GM19023 (cell line): ENCODE measurements at regions not wholly inside any gene's neighbourhood (a gene's known extent, or its start where the extent isn't known, plus 50 kb on each side); places are given as distances from the start of the nearest gene placed in this dataset.

ENCODE experiments used
- ATAC-seq: cut with Tn5 transposase; IDR thresholded peaks from one replicate; pipeline ENCODE4 v1.9.1; 2021; ENCODE audit warnings: mild to moderate bottlenecking, moderate library complexity; ENCODE audit not compliant: unreplicated experiment

DNA sequence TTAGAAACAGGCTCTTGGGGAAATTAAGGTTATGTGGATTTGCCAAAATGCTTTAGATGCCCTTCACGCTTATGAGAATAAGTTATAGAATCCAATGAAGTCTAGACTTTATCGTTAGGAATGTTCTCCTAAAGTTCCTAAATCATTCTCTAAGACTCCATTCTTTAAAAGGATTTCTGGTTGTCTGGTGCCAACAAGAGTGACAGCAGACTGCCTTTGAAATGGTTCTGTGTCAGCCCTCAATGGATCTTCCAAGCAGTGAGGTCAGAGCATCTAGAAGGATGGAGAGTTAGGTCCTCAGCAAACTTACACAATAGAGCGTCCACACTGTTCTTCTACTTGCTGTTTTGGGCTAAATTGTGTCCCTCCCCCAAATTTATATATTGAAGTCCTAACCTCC, 473.3 kb downstream of the GATA3 start:
- no peak for ATAC-seq

DNA sequence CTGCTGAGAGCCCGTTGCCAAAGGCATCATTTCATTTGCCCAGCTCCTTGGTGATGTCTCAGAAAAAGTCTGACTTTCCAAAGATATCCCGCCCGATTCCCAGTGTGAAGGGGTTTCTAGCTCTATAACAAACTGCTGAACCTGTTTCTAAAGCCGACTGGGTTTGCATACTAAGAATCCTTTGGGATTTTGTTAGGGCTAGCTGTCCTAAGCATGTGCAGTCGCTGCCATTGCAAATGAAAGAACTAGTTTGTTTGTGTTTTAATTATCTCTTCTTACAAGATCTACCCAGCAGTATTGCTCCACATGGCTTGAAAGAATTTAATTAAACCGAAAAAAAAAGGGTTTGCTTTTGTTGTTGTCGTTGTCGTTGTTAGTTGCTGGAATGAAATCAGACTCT, 476.6 kb downstream of the GATA3 start:
- ATAC-seq: no peak

DNA sequence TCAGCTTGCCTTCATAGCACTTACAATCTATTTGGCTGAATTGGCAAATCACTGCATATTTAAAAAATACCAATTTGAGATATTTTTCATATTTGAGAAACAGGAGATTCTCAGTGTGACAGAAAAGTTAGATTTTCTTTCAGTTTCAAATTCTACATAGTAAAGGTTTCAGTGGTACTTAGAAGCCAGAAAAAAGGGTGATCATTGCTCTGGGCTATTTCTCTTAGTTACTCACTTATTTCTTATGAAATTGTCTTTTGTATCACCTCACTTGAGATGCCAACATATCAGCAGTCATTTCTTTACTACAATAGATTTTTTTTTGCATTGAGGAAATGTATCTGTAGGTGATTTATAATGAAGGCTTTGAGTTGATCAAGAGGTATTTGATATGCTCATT, 478.2 kb downstream of the GATA3 start:
- ATAC-seq: no peak

DNA sequence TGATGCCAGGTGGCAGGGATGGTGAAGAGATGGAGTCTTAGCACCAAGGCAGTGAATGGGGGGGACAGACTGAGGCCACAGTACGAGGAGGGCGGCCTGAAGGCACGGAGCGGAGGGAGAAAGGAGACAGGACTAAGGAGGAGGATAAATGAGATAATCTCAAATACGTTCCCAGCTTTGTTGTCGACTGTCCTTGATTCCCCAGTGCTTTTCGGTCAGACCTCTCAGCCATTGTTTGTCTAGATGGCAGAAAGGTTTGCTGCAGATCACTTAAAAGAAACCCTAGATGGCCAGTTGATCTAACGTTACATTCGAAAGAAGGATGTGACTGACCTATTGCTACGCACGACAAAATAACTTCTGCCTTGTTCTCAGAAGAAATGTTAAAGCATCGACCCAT, 479.0 kb downstream of the GATA3 start:
- no peak for ATAC-seq

DNA sequence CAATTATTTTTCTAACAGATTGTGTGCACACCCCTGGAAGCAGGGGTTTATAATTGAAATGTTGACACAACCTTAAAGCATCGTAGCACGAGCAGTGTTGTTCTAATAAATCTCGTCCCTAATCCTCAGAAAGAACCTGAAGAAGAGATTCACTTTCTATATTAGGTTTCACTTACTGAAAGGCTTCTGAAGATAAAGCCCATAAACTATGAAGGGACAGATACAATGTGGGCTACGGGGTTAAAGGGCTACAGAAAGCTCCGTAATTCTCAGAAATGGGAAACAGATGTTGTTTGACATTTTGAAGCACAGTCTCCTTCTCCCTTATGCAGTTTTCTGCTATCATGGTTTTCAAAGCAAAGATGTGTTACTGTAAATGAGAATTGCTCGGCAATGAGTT, 479.6 kb downstream of the GATA3 start:
- ATAC-seq: no peak

DNA sequence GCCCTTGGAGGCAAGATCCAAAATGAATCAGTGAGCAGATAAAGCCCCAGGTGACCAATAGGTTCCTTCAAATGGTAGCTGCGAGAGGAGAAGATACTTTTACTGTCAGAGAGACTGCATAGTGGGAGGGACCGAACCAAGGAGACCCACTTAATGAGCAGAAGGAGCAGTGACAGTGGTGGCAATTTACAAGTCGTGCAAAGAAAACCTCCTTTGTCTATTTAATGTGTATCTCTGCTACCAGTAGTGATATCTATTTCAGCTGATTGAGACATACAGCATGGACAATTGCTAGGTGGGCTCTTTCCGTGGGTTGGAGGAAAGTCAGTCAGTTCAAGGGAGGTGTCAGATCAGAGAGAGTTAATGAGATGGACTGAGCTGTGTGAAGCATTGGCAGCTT, 480.4 kb downstream of the GATA3 start:
- no peak for ATAC-seq

DNA sequence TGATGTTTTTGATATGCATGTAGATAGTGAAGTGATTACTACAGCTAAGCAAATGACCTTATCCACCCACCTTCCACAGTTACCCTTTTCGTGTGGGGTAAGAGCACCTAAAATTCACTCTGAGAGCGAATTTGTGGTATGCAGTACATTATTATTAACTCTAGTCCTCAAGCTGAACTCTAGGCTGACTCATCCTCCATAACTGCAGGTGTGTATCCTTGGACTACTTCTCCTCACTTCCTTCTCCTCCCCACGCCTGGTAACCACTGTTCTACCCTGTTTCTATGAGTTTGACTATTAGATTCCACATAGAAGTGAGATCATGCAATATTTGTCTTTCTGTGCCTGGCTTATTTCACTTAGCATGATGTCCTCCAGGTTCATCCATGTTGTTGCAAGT, 484.6 kb downstream of the GATA3 start:
- ATAC-seq: no peak

DNA sequence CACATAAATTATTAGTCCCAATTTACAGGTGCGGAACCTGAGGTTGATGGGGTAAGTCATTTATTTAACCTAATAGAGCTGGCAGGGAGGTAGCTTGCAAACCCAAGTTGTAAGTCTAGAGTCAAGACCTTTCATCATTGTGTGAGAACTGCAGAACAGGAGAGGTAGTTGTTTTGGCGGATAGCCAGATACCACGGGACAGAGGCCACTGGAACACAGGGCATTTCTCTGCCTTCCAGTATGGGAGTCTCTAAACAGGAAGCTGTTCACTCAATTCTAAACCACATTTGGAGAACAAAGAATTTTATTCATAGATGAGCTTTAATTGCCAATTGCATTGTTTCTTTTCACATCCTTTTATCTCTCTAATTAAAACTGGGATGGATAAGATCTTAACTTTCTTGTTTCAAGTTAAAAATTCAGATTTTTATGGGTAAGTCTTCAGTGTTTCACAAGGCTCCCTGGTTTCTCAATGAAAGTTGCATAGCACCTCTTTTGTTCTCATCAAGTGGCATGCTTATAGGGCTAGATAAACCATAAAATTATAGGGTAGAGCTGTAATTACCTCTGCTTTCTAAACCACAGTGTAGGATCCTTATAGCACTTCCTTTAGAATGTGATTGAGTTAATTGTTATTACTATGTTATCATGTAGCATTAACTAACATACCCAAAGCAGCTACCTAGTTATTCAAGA, 489.0 kb downstream of the GATA3 start:
- ATAC-seq: no peak

DNA sequence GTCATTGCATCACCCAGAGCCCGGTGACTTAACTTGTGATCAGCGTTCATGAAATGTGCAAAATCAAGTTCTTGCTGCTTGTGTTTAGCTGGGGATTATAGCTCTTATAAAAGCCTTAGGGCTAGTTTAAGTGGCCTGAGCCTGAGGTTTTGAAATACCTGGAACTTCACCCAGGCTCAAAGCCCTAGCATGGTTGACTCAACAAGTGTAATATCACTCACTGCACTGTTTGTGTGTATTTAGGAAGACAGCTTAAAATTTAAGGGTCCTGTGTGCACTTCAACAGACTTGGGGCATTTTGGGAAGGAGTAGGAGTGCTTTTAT, 489.5 kb downstream of the GATA3 start:
- ATAC-seq: no peak

DNA sequence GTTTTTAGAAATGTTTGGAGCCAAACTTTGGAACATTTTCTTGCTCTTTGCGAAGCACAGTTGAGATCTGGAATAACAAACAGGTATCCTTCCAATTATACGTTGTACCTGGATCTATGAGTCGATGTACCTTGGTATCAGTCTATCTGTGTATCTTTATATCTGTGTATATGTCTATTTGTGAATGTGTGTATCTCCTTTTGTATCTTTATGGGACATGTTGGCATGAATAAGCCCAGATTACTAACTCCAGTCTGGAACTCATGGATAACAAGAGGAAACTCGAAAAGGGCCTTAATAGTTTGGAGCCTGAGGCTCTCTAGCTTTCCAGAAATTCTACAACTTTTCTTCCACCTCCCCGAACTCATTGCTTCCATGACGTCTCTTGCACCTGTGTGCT, 490.0 kb downstream of the GATA3 start:
- no peak for ATAC-seq

DNA sequence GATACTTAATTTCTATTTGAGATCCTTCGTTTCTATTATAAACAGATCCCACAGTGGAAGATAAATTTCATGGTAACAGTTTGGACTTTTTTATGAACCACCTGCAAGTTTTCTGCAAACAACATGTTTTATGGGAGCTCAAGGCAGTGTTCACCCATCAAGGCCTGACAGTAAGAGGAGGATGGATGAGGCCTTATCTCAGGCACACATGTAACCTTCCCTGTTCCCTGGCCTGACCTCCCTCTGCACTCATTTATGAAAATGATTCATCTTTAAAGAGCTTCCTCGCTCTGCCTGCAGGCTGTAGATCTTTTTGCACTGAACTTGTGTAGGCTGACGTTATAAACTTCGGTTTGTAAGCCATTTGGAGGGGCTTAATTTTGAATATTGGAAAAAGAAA, 500.1 kb downstream of the GATA3 start:
- no peak for ATAC-seq

DNA sequence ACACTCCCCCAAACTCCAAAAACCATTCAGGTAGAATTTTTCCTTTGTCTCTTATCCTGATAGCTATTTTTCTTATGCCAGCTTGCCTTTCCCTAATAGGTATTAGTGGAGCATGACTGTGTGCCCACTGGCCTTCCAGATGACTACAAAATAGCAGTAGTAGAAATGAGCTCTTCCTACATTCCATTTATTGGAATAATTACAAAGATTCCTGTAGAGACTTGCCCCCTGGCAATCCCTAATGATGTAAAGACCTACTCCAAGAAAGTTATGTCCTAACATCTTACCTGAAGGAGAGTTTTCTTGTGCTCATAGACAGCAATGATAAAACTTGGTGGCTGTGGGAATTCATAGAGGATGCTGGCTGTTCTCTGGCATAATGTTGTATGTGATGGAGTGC, 501.8 kb downstream of the GATA3 start:
- no peak for ATAC-seq

DNA sequence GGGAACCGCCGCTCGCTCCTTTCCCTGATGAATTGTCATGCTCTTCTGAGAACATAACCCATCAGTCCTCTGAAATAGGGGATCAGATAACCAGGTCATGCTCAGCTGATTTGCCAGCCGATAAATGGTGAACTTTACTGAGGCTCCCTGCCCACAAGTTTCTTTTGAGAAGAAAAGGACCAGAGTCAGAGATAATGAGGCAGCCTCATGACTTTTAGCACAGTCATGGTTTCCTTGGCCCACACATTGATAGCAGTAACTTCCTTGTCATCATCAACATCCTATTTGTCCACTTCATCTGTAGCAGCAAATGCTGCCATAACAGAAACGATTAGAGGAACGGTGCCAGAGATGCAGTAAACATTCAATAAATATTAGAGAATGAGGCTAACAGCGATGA, 509.0 kb downstream of the GATA3 start:
- no peak for ATAC-seq

DNA sequence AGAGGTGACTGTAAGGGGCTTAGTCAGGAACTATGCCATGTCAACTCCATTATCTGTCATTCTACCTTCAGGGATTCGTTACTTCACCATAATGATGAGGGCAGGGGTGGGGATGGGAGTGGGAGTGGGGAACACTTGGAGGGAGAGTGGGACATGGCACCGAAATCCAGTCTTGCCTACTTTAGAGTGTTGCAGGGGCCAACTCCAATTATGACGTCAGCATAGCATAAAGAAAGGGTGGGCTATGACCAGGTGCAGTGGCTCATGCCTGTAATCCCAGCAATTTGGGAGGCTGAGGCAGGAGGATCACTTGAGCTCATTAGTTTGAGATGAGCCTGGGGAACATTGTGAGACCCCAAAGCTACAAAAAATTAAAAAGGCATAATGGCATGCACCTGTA, 512.2 kb downstream of the GATA3 start:
- ATAC-seq: no peak

DNA sequence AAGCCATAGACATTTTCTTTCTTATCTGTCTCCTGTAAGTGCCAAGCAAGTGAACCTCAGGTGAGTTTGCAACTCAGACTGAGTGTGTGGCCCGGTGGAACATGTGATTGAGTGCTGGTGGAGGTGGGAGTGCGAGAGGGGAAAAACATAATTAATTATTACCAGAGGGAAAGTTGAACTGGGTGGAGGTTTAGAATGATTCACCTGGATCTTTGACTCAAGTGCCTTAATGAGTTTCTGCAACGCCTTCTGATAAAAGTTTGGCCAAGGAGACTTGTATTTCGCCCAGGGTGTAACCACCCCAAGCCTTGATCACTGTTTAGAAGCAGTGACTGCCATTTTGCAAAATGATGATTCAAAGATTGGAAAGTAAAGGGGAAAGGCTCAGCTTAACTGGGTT, 513.9 kb downstream of the GATA3 start:
- no peak for ATAC-seq

DNA sequence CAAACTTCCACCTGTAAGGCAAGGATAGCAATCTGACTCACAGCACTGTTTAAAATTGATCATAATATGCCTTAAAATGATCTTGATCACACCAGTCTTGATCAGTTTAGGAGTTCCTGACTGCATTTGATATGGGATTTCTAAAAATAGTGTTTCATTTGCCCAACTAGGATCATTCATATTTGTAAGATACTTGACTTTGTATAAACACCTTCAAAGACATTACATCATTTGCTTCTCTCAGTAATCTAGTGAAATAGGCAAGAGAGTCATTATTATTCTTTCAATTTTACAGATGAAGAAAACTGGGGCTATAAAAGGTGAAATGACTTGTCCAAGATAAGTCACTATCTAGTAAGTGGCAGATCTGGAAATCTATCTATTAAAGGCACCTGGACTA, 521.1 kb downstream of the GATA3 start:
- no peak for ATAC-seq

DNA sequence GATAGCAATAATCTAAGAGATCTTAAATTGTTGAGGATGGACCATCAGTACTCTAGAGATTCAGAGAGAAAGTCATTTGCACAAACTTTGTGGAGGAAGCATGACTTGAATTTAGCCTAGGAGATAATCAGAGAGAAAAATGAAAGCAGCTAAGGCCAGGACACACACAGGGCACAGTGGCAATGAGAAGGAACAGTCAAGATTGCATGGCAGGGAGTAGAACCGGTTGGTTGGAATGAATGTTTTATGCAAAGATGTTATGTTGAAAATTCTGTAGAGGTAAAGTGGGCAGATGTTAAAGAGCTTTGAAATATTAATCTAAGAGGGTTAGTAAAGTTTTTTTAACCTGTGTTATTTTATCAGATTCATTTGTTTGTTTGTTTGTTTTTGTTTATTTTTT, 521.8 kb downstream of the GATA3 start:
- ATAC-seq: no peak

DNA sequence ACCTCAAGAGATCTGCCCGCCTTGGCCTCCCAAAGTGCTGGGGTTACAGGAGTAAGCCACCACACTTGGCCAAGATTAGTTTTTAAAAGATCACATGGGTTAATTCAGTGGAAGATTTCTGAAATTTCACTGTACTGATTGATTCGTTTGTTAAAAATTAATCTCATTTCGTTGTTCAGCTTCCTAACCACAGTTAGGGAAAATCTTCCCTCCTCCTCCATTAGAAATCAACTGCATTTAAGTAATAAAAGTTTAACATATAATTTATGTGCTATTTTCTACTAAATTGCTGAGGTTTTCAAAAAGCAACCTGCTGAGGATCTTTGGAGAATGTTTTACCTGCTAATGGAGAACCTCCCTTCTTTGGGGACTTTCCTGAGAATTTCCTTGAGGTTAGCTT, 522.4 kb downstream of the GATA3 start:
- no peak for ATAC-seq

DNA sequence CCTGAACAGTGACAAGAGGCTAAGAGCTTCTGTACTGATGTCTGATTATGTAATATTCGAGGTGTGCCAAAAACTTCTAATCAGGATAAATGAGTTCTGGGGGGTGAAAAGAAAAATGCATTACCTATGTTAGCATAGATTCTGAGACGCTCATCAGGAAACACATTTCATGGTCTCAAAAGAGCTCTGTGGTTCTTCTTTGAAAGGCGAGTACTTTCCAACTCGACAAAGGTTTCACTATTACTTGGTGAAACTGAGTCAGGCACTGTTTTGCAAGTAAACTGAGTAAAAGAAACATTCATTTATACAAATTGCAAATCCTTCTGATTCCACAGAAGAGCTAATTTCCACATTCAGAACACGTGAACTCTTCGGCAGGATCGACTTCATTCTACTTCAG, 523.2 kb downstream of the GATA3 start:
- ATAC-seq: no peak

DNA sequence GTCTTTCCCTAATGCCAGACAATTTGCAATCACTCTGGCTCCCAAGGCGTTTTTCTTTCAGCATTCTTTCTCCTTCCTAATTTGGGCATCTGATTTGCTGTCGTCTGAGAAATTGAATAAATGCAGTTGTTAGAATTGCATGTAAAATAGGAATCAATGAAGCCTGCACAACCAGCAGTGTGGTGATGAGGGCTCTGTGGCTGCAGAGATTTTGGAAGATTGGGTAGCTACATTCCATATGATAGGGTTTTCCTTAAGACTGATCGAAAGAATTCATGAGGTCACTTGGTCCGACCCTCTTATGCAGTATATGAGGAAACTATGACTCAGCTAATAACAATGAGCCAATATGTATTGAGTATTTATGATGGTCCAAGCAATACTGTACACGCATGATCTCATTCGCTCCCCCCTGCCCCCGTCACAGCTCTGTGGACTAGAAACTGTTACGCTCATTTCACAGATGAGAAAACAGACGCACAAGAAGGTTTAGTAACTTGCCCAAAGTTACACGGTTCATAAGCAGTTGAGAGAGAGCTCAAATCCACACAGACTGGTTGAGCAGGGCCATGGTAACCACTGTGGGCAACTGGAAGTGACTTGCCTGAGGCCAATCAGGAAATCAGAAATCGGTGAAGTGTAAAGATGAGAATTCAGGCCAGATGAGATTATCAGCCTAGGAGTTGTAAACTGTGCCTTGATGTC, 527.2 kb downstream of the GATA3 start:
- no peak for ATAC-seq

DNA sequence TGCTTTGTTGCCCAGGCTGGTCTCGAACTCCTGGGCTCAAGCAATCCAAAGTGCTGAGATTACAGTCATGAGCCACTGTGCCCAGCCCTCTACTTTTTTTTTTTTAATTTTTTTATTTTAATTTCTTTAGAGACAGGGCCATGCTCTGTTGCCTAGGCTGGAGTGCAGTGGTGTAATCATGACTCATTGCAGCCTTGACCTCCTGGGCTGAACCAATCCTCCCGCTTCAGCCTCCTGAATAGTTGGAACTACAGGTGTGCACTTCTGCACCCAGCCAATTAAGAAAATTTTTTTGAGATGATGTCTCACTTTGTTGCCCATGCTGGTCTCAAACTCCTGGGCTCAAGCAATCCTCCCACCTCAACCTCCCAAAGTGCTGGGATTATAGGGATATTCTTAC, 528.6 kb downstream of the GATA3 start:
- ATAC-seq: no peak

DNA sequence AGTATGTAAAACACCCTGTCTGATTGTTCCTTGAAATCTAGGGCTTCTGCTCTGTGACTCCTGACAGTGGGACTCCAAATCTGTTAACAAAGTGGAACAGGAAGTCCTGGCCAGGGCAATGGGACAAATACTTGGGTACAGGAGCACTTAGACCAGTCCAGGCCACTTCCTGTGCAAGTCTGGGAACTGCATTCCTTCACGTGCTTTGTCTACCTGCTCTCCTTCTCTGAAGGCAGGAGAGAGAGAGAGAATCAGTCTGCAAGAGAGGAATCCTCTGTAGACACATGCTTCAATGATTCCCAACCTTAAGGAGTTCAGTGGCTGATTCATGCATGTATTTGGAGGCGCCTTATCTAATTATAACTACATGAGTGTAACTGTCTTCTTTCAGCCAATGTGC, 530.2 kb downstream of the GATA3 start:
- ATAC-seq: no peak

DNA sequence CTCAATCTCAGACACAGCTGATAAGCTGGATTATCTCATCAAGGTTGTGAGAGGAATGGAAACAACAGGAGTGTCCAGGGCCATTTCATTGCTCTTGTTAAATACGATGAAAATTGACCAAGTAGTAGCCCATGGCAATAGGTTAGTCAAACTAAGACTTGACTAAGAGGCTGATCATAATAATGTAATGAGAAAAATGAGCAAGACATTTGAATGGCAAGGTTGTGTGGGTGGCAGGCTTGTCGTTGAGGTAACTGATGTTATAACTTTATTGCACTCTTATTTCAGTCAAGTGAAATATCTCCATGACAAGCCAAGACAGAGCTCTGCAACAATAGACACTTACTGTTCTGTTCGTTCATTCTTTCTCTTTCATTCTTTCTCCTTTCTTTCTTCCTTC, 532.0 kb downstream of the GATA3 start:
- ATAC-seq: no peak
